Lung (tissue), 11 donors: ENCODE measurements at regions not wholly inside any gene's neighbourhood (a gene's known extent, or its start where the extent isn't known, plus 50 kb on each side); places are given as distances from the start of the nearest gene placed in this dataset.
A peak's percentile ranks its signal among the peaks of the same experiment; 100 is the strongest.

Experiments used
- ATAC-seq: fragments of 200-7000 bp; cut with Tn5 transposase; one replicate; pipeline ENCODE4 v1.9.1; 2020; ENCODE audit warnings: moderate number of reproducible peaks; ENCODE audit not compliant: insufficient read depth, low FRiP score
- DNase-seq, 3 donors: peaks; one replicate each; pipeline ENCODE4 v3.0.0-alpha.2; 2013 to 2017
- H3K27ac ChIP-seq, 2 donors: one replicate each; pipeline ENCODE4 v1.5.1; 2013; ENCODE audit warnings: mild to moderate bottlenecking in 2 of 2, moderate library complexity in 2 of 2, control low read depth in 1 of 2, inconsistent platforms in 1 of 2, low read depth in 1 of 2, low read length in 1 of 2
- H3K27me3 ChIP-seq, 3 donors: one replicate each; pipeline ENCODE4 v1.5.1; 2013; ENCODE audit warnings: low read length in 2 of 3; ENCODE audit not compliant: control insufficient read depth in 3 of 3, insufficient read depth in 3 of 3
- H3K36me3 ChIP-seq, 4 donors: one replicate each; pipeline ENCODE4 v1.5.1; 2013; ENCODE audit warnings: low read length in 4 of 4, mild to moderate bottlenecking in 1 of 4, moderate library complexity in 1 of 4; ENCODE audit not compliant: control insufficient read depth in 4 of 4, insufficient read depth in 4 of 4
- H3K4me1 ChIP-seq, 5 donors: one replicate each; pipeline ENCODE4 v1.5.1; 2013; ENCODE audit warnings: low read length in 5 of 5, mild to moderate bottlenecking in 2 of 5, moderate library complexity in 1 of 5; ENCODE audit not compliant: control insufficient read depth in 5 of 5, insufficient read depth in 5 of 5
- H3K4me3 ChIP-seq: one replicate; pipeline ENCODE4 v1.5.1; 2013; ENCODE audit warnings: mild to moderate bottlenecking, control low read depth, moderate library complexity
- H3K9ac ChIP-seq, 2 donors: one replicate each; pipeline ENCODE4 v1.5.1; 2013; ENCODE audit warnings: low read length in 2 of 2, control low read depth in 1 of 2; ENCODE audit not compliant: insufficient read depth in 1 of 2
- H3K9me3 ChIP-seq, 4 donors: one replicate each; pipeline ENCODE4 v1.5.1; 2013; ENCODE audit warnings: low read length in 3 of 4, mild to moderate bottlenecking in 1 of 4, moderate library complexity in 1 of 4; ENCODE audit not compliant: control insufficient read depth in 4 of 4, insufficient read depth in 3 of 4
- CTCF ChIP-seq: IDR thresholded peaks from 2 replicates; pipeline ENCODE4 v1.5.1; 2012; ENCODE audit warnings: mild to moderate bottlenecking; ENCODE audit errors: control extremely low read depth, extremely low read depth
- WGBS, 2 donors: extraction: QIAGEN DNeasy Blood & Tissue Kit; methylation state at CpG; one replicate each; pipeline ENCODE4 v1.1.7; 2013; 5-methylcytosine and 5-hydroxymethylcytosine counted together
- donor health status: control.
- donor health status: control.
- donor health status: Bipolar disorder and iron deficiency.
- donor health status: healthy.
- donor health status: DM: yes; HTN: yes; CAD: no.

- Histone ChIP-seq H3K36me3 (no peaks in the 10 kb centered on the region), H3K4me3 (no peak overlapping the region), H3K27ac (peak overlapping the region; percentile 10 to 63), H3K9ac (peak overlapping the region in 1 of 2 donors; percentile 1), H3K27me3 (no peaks in the 10 kb centered on the region), H3K4me1 (peaks cover 0 to 16% (median 2%) of the 10 kb centered on the region in 5 donors), H3K9me3 (no peaks in the 10 kb centered on the region)
- ATAC-seq = peak; percentile 73
- peak; percentile 74 to 90 (median 88) for DNase-seq
- 44 to 60% methylated on average over 14 of the region's 14 CpGs for WGBS, 2 donors
- TF ChIP-seq CTCF = no peak
Observed at GRCh38 chr1:67618285-67619018, 66.5 kb upstream of the GADD45A start.

GRCh38 chr1:67619080-67619479, 65.9 kb upstream of the GADD45A start:
- DNase-seq (peak in 2 of 3 donors; percentile 45 to 63), ATAC-seq (no peak)
- Histone ChIP-seq H3K9me3 (no peaks in the 10 kb centered on the region), H3K36me3 (no peaks in the 10 kb centered on the region), H3K9ac (peak overlapping the region in 1 of 2 donors; percentile 1), H3K4me3 (no peak overlapping the region), H3K27me3 (no peaks in the 10 kb centered on the region), H3K4me1 (peaks cover 0 to 16% (median 2%) of the 10 kb centered on the region in 5 donors), H3K27ac (peak overlapping the region in 1 of 2 donors; percentile 33)
- WGBS, 2 donors = 36 to 58% methylated on average over 2 of the region's 2 CpGs
- TF ChIP-seq CTCF = no peak

- H3K4me3 ChIP-seq = no peak overlapping the region
- H3K27ac ChIP-seq = no peak overlapping the region
- ATAC-seq = no peak
- H3K36me3 ChIP-seq = no peaks in the 10 kb centered on the region
- no peak for DNase-seq
- peaks cover 0 to 7% (median 0%) of the 10 kb centered on the region in 5 donors for H3K4me1 ChIP-seq
- WGBS, 2 donors = 94% methylated on average over 3 of the region's 3 CpGs
- TF ChIP-seq CTCF = no peak
- H3K9ac ChIP-seq = no peak overlapping the region
- H3K9me3 ChIP-seq = no peaks in the 10 kb centered on the region
- no peaks in the 10 kb centered on the region for H3K27me3 ChIP-seq
Observed at GRCh38 chr1:67623906-67624305, 61.1 kb upstream of the GADD45A start.
